ENCODE measurements at regions not wholly inside any gene's neighbourhood (a gene's known extent, or its start where the extent isn't known, plus 50 kb on each side); places are given as distances from the start of the nearest gene placed in this dataset.

DNA sequence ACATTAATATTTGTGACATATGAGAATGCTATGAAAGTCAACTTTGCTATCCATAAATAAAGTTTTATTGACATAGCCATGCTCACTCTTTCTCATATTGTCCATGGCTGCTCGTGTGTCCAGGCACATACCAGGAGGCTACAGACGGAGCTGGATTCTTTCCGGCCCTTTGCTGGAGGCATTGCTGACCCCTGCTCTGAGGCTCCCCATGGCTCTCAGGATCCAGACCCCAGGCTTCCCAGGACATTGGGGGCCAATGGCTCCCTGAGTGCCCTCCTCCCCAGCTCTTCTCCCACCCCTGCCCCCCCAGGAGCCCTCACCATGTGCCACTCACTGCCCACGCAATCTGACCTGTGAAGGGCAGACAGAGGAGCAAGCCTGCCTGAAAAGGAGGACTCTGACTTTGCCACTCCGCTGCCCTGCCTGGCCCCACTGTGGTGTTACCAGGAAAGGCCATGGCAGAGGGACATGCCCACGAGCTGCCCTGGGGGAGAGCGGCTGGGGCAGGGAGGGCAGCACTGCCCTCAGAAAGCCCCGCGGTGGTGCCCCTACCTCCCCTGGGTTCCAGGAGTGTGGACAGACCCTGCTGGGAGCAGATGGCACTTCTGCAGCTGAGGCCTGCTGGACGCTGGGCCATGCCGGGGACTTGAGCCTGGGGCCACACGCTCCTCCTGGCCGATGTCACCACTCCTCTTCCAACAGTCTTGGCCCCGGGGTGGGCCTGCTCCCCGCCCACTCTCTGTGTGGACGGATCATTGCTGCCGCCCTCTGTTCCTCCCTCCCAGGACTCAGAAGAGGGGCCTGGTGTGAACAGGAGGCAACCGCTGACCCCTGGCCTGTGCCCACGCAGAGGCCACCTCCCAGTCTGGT lies 97.8 kb upstream of the BHLHE23 start:
- DNase-seq: no peak
- Mint-ChIP-seq H3K27me3 (ENCODE audit: low read depth in 3 of 3) (peaks cover 22 to 29% (median 24%) of the 10 kb centered on the region in 3 donors), H3K4me3 (peak overlapping the region in 4 of 5 donors; percentile 50 to 69 (median 54)), H3K27ac (peak overlapping the region in 3 of 6 donors; percentile 7 to 67 (median 24)), H3K36me3 (no peaks in the 10 kb centered on the region), H3K4me1 (peaks cover 4% of the 10 kb centered on the region in 2 donors), H3K9me3 (peaks cover 0 to 5% (median 0%) of the 10 kb centered on the region in 6 donors)

DNA sequence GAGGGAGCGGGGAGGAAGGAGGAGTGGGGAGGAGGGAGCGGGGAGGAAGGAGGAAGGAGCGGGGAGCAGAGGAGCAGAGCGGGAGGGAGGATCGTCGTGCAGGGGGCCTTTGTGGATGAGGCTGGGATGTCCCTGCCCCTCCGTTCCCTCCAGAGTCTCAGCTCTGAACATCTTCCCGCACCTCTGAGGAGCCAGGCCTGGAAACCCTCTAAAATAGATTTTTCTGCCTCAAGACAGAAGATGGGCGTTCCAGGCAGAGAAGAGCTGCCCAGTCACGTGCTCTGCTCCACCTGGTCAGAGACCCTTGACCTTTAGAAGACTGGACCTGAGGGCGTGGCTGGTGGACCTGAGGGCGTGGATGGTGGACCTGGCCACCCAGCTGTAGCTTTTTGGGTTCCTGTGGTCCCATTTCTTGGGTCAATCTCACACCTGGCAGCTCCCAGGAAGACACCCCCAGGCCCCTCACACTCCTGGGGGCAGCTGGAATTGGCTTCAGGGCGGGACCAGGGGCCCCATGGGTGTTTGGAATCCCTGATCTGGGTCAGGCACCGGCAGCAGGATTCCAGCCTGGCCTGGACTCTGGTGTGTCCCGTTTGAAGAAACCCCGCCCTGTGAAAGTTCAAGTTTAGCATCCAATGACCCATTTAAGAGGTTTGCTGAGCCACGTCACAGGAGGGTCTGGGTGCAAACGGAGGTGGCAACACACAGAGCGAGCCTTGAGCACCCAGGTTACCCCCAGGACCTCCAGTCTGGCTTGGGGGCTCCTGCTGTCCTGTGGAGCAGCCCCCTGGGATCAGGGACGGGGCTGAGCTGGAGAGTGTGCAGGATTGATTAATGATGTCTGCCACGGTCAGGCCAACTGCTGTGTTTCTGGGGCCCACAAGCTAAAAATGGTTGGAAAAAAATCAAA lies 96.9 kb upstream of the BHLHE23 start:
- peak in 2 of 3 donors; percentile 17 to 18 for DNase-seq

DNA sequence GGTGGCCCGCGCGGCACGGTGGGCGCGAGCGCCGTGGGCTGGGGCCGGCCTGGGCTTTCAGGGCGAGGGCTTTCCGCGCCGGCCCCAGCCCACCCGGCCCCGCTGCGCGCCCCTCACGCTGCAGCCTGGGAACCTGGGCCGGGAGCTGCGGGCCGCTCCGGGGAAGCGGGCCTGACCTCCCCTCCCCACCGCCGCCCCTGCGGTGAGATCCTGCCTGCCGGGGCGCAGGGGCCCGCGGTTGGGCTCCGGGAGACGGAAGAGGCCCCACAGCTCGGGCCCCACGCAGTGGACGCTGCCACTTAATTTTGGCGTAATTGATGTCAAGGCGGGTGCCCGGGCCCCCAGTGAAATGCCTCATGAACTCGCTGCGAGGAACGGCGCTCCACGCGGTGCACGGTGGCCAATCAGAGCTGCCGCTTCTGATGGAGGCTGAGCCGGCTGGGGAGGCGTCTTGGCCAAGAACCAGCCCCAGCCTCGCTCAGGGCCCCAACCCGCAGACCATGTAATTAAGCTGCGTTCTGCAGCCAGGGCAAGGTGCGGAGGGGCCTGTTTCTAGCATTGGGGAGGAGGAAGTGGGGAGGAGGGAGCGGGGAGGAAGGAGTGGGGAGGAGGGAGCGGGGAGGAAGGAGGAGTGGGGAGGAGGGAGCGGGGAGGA lies 96.1 kb upstream of the BHLHE23 start:
- Mint-ChIP-seq H3K36me3 (no peaks in the 10 kb centered on the region), H3K27me3 (ENCODE audit: low read depth in 3 of 3) (peaks cover 21 to 29% (median 22%) of the 10 kb centered on the region in 3 donors), H3K4me3 (peak overlapping the region; percentile 81 to 87 (median 86)), H3K4me1 (peaks cover 4% of the 10 kb centered on the region in 2 donors), H3K27ac (peak overlapping the region; percentile 53 to 90 (median 74)), H3K9me3 (peaks cover 0 to 2% (median 0%) of the 10 kb centered on the region in 6 donors)
- DNase-seq: peak; percentile 52 to 64 (median 56)

More for the DNA sequence above, 96.9 kb upstream of the BHLHE23 start:
- Mint-ChIP-seq H3K4me1 (peaks cover 4% of the 10 kb centered on the region in 2 donors), H3K4me3 (peak overlapping the region; percentile 30 to 69 (median 53)), H3K27me3 (ENCODE audit: low read depth in 3 of 3) (peaks cover 22 to 29% (median 24%) of the 10 kb centered on the region in 3 donors), H3K9me3 (peaks cover 0 to 3% (median 0%) of the 10 kb centered on the region in 6 donors), H3K27ac (peak overlapping the region in 3 of 6 donors; percentile 7 to 67 (median 24)), H3K36me3 (no peaks in the 10 kb centered on the region)

DNA sequence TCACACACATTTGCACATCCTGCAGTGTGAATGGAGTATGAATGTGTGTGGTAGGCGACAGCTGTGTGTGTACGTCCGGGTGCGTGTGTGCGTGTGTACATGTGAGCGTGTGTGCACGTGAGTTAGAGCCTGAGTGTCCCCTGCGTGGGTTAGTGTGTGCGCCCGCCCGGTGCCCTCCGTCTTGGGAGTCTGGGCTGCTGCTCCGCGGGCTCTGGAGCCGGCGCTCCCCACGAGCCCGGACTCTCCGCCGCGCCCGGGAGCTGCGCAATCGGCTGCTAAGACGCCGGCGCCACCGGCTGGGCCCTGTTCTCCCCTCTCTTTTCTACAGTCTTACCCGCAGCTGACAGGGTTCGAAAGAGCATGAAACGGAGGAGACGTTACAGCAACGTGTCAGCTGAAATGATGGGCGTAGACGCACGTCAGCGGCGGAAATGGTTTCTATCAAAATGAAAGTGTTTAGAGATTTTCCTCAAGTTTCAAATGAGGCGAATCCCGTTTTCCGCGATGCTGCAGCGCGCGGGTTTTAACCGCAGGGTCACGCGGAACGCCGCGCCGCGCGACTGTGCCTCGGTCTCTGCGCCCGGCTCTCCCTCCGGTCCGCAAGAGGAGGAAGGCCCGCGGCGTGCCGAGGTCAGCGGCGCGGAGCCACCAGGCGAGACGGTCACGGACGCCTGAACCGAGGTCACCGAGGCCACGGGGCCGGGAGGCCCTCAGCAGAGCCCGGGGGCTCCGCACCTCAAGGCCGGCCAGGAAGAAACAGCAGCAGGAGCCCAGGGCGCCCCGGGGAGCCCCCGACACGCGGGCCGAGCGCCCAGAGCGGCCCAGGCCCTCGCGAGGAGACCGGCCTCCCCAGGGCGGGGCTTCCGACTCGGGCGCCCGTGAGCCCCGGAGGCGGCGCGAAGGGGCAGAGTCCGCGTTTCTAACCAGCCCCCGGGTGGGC lies 95.3 kb upstream of the BHLHE23 start:
- Mint-ChIP-seq H3K36me3 (no peaks in the 10 kb centered on the region), H3K4me3 (peak overlapping the region; percentile 85 to 95 (median 89)), H3K9me3 (peaks cover 0 to 2% (median 0%) of the 10 kb centered on the region in 6 donors), H3K4me1 (peaks cover 4% of the 10 kb centered on the region in 2 donors), H3K27ac (peak overlapping the region; percentile 89 to 98 (median 90)), H3K27me3 (ENCODE audit: low read depth in 3 of 3) (peaks cover 21 to 29% (median 22%) of the 10 kb centered on the region in 3 donors)
- DNase-seq: peak; percentile 63 to 72 (median 70)

DNA sequence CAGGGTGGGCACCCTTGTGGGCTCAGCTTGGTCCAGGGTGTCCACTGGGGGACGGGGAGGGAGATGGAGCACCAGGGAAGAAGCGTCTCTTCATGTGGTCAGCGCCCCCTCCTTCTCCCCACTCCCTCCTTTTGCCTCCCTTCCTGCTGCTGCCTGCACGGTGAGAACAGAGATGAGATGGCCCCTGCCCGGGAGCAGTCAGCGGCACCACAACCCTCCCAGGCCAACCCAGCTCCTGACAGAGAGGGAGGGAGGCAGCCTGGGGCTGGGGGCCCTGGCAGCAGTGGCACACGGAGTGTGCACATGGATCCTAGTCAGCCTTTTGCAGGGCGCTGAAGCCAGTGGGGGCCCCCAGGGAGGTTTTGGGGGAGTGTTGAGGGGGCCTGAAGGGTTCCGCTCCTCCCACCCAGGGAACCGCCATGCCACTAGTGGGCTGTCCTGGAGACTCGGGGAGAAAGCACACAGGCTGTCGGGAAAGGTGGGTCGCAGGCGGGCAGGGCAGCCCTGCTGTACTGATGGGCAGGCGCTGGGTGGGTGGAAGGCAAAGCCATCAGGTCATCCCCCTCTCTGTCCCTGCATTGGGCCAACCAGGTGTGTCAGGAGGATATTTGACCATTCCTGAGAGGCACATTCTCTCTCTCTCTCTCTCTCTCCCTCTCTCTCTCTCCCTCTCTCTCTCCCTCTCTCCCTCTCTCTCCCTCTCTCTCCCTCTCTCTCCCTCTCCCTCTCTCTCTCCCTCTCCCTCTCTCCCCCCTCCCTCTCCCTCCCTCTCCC lies 94.3 kb upstream of the BHLHE23 start:
- H3K36me3 Mint-ChIP-seq: no peaks in the 10 kb centered on the region
- DNase-seq: peak in 1 of 3 donors; percentile 24
- peaks cover 4% of the 10 kb centered on the region in 2 donors for H3K4me1 Mint-ChIP-seq
- H3K27me3 Mint-ChIP-seq (ENCODE audit: low read depth in 3 of 3): peaks cover 21 to 29% (median 22%) of the 10 kb centered on the region in 3 donors
- H3K4me3 Mint-ChIP-seq: peak overlapping the region in 3 of 5 donors; percentile 85 to 89 (median 87)
- no peaks in the 10 kb centered on the region for H3K9me3 Mint-ChIP-seq
- peak overlapping the region in 4 of 6 donors; percentile 89 to 98 (median 90) for H3K27ac Mint-ChIP-seq

DNA sequence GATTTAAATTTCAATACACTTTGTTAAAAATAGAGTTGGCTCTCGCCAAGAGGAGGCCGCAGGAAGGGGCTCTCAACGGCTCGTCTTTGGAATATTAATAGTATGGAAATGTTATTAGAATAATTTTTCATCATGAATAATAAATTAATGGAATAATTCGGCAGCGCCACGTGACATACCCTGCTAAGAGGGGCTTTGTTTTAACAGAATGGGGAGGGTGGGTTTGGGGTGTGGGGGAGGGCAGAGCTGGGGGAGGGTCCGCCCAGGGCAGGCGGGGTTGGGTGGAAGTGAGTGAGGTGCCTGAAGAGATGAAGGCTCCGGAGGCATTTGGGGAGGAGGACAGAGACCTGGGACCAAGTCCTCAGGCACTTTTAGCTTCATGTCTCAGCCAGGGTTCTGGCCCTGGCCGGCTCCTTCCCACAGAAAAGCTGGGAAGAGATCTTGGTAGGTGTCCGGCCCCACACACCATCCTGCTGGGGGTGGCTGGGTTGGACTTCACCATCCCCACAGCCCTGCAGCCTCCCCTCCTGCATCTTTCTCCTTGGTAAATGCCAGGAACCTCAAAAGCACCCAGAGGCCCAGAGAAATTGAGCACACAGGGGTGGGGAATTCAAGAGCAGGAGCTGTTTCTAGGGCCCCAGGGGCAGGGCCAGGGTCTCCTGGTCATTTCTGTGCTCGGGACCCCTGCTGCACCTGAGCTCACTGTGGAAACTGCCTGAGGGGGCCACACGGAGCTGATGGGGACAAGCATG lies 93.6 kb upstream of the BHLHE23 start:
- Mint-ChIP-seq H3K36me3 (no peaks in the 10 kb centered on the region), H3K27ac (peak overlapping the region in 2 of 6 donors; percentile 13 to 49), H3K4me1 (peaks cover 4% of the 10 kb centered on the region in 2 donors), H3K4me3 (no peak overlapping the region), H3K9me3 (no peaks in the 10 kb centered on the region), H3K27me3 (ENCODE audit: low read depth in 3 of 3) (peaks cover 21 to 29% (median 22%) of the 10 kb centered on the region in 3 donors)
- no peak for DNase-seq

DNA sequence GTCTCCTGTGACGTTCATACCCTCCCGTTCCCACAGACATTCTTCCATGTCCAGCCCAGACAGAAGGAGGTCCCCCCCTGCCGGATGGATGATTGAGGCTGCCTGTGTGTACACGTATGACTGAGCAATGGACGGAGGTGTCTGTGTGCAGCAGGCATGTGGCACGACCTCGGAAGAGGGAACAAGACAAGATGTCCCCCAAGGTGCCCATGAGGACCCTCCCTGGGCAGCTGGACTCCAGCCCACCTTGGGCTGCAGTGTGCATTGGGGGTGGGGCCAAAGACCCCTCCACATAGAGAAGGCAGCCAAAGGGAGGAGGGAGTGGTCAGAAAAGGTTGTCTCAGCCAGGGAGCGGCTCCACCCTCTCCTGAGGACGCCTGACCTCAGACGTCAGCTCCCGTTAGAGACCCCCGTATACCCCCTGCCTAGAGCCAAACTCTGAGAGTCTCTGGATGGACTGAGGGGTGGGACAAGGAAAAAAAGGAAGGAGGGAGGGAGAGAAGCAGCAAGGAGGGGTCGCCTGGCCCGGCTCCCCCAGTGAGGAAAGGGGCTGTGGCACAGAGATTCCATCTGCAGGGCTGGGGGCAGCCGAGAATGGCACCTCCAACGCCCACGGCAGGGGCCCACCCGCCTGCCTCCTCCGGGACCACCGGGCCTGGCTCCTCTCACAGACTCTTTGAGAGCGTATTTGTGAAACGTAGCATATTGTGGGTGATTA lies 92.9 kb upstream of the BHLHE23 start:
- Mint-ChIP-seq H3K4me1 (peaks cover 4% of the 10 kb centered on the region in 2 donors), H3K27me3 (ENCODE audit: low read depth in 3 of 3) (peaks cover 21 to 29% (median 25%) of the 10 kb centered on the region in 3 donors), H3K36me3 (no peaks in the 10 kb centered on the region), H3K27ac (peak overlapping the region in 1 of 6 donors; percentile 13), H3K9me3 (no peaks in the 10 kb centered on the region), H3K4me3 (no peak overlapping the region)
- no peak for DNase-seq

DNA sequence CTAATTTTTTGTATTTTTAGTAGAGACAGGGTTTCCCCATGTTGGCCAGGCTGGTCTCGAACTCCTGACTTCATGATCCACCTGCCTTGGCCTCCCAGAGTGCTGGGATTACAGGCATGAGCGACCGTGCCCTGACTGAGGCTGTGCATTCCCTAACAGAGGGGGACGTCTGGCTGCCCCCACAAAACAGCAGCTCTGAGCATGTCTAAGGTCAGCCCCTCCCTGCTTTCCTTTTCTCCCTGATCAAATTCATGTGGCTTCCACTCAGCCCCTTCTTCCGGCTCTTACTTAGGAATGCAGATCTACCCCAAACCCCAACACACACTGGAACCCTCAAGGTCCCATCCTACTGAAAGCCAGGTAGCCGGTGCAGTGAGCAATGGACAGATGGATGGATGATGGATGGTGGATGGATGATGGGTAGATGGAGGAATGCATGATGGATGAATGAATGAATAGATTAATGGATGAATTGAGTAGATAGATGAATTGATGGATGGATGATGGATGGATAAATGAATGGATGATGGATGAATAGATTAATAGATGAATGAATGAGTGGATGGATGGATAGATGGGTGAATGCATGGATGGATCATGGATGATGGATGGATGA lies 91.5 kb upstream of the BHLHE23 start:
- Mint-ChIP-seq H3K4me1 (peaks cover 4% of the 10 kb centered on the region in 2 donors), H3K4me3 (no peak overlapping the region), H3K36me3 (no peaks in the 10 kb centered on the region), H3K9me3 (no peaks in the 10 kb centered on the region), H3K27ac (no peak overlapping the region), H3K27me3 (ENCODE audit: low read depth in 3 of 3) (peaks cover 21 to 28% (median 25%) of the 10 kb centered on the region in 3 donors)
- DNase-seq: no peak

DNA sequence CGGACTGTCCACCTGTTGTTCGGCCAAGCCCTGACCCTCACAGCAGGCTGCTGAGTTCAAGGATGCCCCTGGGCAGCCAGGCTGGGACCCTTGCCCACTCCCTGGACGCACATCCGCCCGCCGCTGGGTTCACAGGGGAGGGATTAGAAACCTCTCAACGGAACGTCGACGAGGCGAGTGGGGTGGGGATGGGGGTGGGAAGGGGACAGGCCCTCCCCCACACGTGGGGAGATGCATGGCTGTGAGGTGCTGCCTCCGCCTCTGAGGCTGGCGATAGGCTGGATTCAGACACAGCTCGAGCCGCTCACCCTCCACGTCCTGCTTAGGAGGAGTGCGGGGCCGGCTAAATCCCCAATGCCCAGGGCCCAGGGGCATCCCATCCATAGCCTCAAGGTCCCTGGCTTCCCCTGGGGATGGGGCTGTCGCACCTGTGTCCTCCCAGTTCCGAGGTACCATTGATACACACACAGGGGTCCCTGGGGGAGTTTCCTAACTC lies 90.6 kb upstream of the BHLHE23 start:
- no peak overlapping the region for H3K27ac Mint-ChIP-seq

DNA sequence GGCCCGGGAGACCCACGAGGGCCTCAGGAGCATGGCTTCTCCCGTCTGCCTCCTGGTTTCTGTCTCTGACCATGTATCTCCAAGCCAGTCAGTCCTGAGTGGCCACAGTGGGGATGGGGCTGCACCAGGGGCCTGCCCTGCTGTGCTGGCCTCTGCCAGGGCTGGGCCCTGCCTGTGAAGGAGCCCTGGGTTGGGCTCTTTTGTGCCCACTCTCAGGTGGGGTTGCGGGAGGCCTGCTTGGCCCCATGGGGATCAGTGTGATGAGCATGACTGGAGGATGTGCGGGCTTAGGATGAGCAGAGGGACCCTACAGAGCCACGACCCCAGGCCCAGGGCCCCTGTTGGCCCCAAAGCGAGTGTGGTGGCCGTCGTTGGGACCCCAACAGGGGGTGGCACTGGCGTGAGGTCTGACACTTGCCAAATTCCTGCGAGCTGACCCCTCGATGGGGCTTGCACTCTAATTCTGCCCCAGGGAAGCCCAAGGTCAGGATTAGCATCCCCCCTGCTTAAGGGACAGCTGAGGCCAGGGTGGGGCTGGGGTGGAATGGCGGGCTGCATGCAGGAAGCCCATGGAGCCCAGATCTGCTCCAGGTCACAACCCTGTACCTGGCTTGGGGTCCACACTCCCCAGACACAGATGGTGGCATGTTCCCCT lies 90.0 kb upstream of the BHLHE23 start:
- H3K27me3 Mint-ChIP-seq (ENCODE audit: low read depth in 3 of 3): peaks cover 19 to 20% (median 19%) of the 10 kb centered on the region in 3 donors
- no peaks in the 10 kb centered on the region for H3K36me3 Mint-ChIP-seq
- DNase-seq: no peak
- H3K4me1 Mint-ChIP-seq: peaks cover 2 to 3% of the 10 kb centered on the region in 2 donors
- no peaks in the 10 kb centered on the region for H3K9me3 Mint-ChIP-seq
- H3K27ac Mint-ChIP-seq: no peak overlapping the region
- no peak overlapping the region for H3K4me3 Mint-ChIP-seq

More for the DNA sequence above, 90.6 kb upstream of the BHLHE23 start:
- peaks cover 2 to 4% of the 10 kb centered on the region in 2 donors for H3K4me1 Mint-ChIP-seq
- H3K9me3 Mint-ChIP-seq: no peaks in the 10 kb centered on the region
- H3K4me3 Mint-ChIP-seq: no peak overlapping the region
- peaks cover 23 to 24% (median 23%) of the 10 kb centered on the region in 3 donors for H3K27me3 Mint-ChIP-seq (ENCODE audit: low read depth in 3 of 3)
- no peaks in the 10 kb centered on the region for H3K36me3 Mint-ChIP-seq
- DNase-seq: no peak

All from immature natural killer cell (primary cell).